ENCODE measurements at regions not wholly inside any gene's neighbourhood (a gene's known extent, or its start where the extent isn't known, plus 50 kb on each side); places are given as distances from the start of the nearest gene placed in this dataset.

GRCh38 chr11:134725211-134725610, 313.2 kb upstream of the B3GAT1 start:
- TF ChIP-seq, protein P1, sequence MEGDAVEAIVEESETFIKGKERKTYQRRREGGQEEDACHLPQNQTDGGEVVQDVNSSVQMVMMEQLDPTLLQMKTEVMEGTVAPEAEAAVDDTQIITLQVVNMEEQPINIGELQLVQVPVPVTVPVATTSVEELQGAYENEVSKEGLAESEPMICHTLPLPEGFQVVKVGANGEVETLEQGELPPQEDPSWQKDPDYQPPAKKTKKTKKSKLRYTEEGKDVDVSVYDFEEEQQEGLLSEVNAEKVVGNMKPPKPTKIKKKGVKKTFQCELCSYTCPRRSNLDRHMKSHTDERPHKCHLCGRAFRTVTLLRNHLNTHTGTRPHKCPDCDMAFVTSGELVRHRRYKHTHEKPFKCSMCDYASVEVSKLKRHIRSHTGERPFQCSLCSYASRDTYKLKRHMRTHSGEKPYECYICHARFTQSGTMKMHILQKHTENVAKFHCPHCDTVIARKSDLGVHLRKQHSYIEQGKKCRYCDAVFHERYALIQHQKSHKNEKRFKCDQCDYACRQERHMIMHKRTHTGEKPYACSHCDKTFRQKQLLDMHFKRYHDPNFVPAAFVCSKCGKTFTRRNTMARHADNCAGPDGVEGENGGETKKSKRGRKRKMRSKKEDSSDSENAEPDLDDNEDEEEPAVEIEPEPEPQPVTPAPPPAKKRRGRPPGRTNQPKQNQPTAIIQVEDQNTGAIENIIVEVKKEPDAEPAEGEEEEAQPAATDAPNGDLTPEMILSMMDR (IDR thresholded peaks at IDR 0.05), result no peak
- no peak for TF ChIP-seq POLR2A (IDR thresholded peaks at IDR 0.05)
- no peak for TF ChIP-seq POLR2AphosphoS5 (IDR thresholded peaks at IDR 0.05)

Data from sigmoid colon (tissue), 4 donors.